K562 (cell line): ENCODE measurements at regions not wholly inside any gene's neighbourhood (a gene's known extent, or its start where the extent isn't known, plus 50 kb on each side); places are given as distances from the start of the nearest gene placed in this dataset.

ENCODE experiments used
- ATAC-seq: fragments of 200-7000 bp; cut with Tn5 transposase; 3 replicates; pipeline ENCODE4 v1.9.1; 2020; ENCODE audit warnings: moderate library complexity
- BruUV-seq: library from RNA; stranded (reverse); fragments of 400-500 nt; replicated peaks from 2 replicates; lab custom pipeline; 2021; lab: Mats Ljungman, UMichigan
- CTCF ChIA-PET: fragments of 300-600 bp; formaldehyde crosslinking; extraction: SDS; loops from one replicate; lab custom pipeline; 2021; ENCODE audit warnings: low intra/inter-chr PET ratio; lab: Yijun Ruan, JAX
- POLR2A ChIA-PET: fragments of 300-600, 350-650 bp; sonication (Branson Sonifier 250); formaldehyde crosslinking; extraction: SDS; loops from one replicate; lab custom pipeline; 2021; ENCODE audit warnings: antibody characterized with exemption, inconsistent platforms; lab: Yijun Ruan, JAX
- DNase-seq, 4 experiments: peaks; one replicate each; pipeline versions ENCODE4 v3.0.0 to v3.0.0-alpha.2; 2011 to 2018; ENCODE audit warnings: low spot score in 3 of 4, mixed read lengths in 3 of 4; ENCODE audit errors: extremely low read depth in 1 of 4
- FAIRE-seq: peaks from 2 replicates; lab custom pipeline; 2011; peaks lifted over from hg19 to GRCh38; lab: Jason Lieb, UNC
- H2AFZ ChIP-seq: 2 replicates; pipeline ENCODE4 v1.6.0; 2011; ENCODE audit warnings: low read depth, low read length, control low read depth, inconsistent platforms
- H3K27ac ChIP-seq: fragments of 200-600 bp; 3 replicates; pipeline ENCODE4 v1.8.0; 2011; ENCODE audit warnings: low read depth, mild to moderate bottlenecking, control low read depth, inconsistent platforms, low read length, moderate library complexity, mixed read lengths; ENCODE audit errors: extremely low read depth
- H3K27me3 ChIP-seq, 2 experiments: fragments of 300-600 bp in 1 of 2; 2 replicates in 1 of 2; 3 replicates in 1 of 2; pipeline versions ENCODE4 v1.6.0 to v1.8.0; 2011; ENCODE audit warnings: inconsistent platforms in 2 of 2, low read length in 2 of 2, mild to moderate bottlenecking in 1 of 2, mixed read lengths in 1 of 2, moderate library complexity in 1 of 2; ENCODE audit not compliant: control insufficient read depth in 2 of 2, insufficient read depth in 2 of 2
- H3K36me3 ChIP-seq: fragments of 300-600 bp; 3 replicates; pipeline ENCODE4 v1.8.0; 2011; ENCODE audit warnings: mild to moderate bottlenecking, low read length, inconsistent platforms; ENCODE audit not compliant: control insufficient read depth, insufficient read depth
- H3K4me1 ChIP-seq, 2 experiments: fragments of 200-600 bp in 1 of 2; replicated peaks in 1 of 2; 2 replicates in 1 of 2; 3 replicates in 1 of 2; pipeline versions ENCODE4 v1.5.1 to v1.8.0; 2011; ENCODE audit warnings: inconsistent platforms in 2 of 2, low read length in 2 of 2, mild to moderate bottlenecking in 1 of 2, mixed read lengths in 1 of 2, moderate library complexity in 1 of 2; ENCODE audit not compliant: control insufficient read depth in 2 of 2, insufficient read depth in 2 of 2
- H3K4me2 ChIP-seq: 2 replicates; pipeline ENCODE4 v1.6.1; 2011; ENCODE audit warnings: low read length, control low read depth, inconsistent platforms, mixed read lengths; ENCODE audit not compliant: insufficient read depth
- H3K4me3 ChIP-seq: fragments of 200-600 bp; sonication (generic), shearing (Covaris generic); 2 replicates; pipeline ENCODE4 v1.5.1; 2016; ENCODE audit warnings: control low read depth, inconsistent platforms
- H3K79me2 ChIP-seq: fragments of 200-600 bp; 3 replicates; pipeline ENCODE4 v1.8.0; 2011; ENCODE audit warnings: low read length, inconsistent platforms; ENCODE audit not compliant: control insufficient read depth, insufficient read depth
- H3K9ac ChIP-seq, 2 experiments: 2 replicates each; pipeline versions ENCODE4 v1.6.0 to v1.6.1; 2011; ENCODE audit warnings: low read depth in 2 of 2, low read length in 2 of 2, control low read depth in 1 of 2, inconsistent platforms in 1 of 2, mild to moderate bottlenecking in 1 of 2, mixed read lengths in 1 of 2; ENCODE audit not compliant: insufficient read depth in 1 of 2
- H3K9me1 ChIP-seq: one replicate; pipeline ENCODE4 v1.6.0; 2011; ENCODE audit warnings: inconsistent platforms, mild to moderate bottlenecking, low read length, moderate library complexity; ENCODE audit not compliant: control insufficient read depth, insufficient read depth
- H3K9me3 ChIP-seq: replicated peaks from 2 replicates; pipeline ENCODE4 v1.5.1; 2011; ENCODE audit warnings: low read depth, low read length, inconsistent platforms; ENCODE audit not compliant: control insufficient read depth, insufficient read depth
- H4K20me1 ChIP-seq: replicated peaks from 2 replicates; pipeline ENCODE4 v1.6.1; 2011; ENCODE audit warnings: low read length, inconsistent platforms, mixed read lengths; ENCODE audit not compliant: control insufficient read depth, insufficient read depth
- ARNT ChIP-seq, 2 experiments: fragments of 450-650 bp; IDR thresholded peaks; 2 replicates each; pipeline ENCODE4 v1.6.1; 2016; ENCODE audit warnings: mild to moderate bottlenecking in 1 of 2
- BHLHE40 ChIP-seq: IDR thresholded peaks from 2 replicates; pipeline ENCODE4 v1.6.1; 2011; ENCODE audit warnings: low read length, improper control_type of control experiment
- CBFB ChIP-seq: sonication (generic); formaldehyde crosslinking; IDR thresholded peaks from 2 replicates; pipeline ENCODE4 v1.4.0; 2020; ENCODE audit warnings: mild to moderate bottlenecking, missing genetic modification reagents
- CHD4 ChIP-seq: fragments of 200-600 bp; sonication (generic); IDR thresholded peaks from 3 replicates; pipeline ENCODE4 v1.6.1; 2012; ENCODE audit warnings: low read depth, mild to moderate bottlenecking, mixed read lengths, low read length, inconsistent platforms; ENCODE audit not compliant: insufficient read depth, insufficient replicate concordance, poor library complexity, severe bottlenecking
- FOXA1 ChIP-seq: fragments of 450-650 bp; IDR thresholded peaks from 2 replicates; pipeline ENCODE4 v1.6.1; 2016; ENCODE audit warnings: mild to moderate bottlenecking, borderline replicate concordance
- FOXM1 ChIP-seq, 2 experiments: fragments of 450-650 bp in 1 of 2; sonication (generic) in 1 of 2; formaldehyde crosslinking in 1 of 2; IDR thresholded peaks; 2 replicates each; pipeline versions ENCODE4 v1.6.1 to v1.9.0; 2017 to 2022; ENCODE audit warnings: low read depth in 2 of 2, mild to moderate bottlenecking in 2 of 2, missing genetic modification reagents in 1 of 2, moderate library complexity in 1 of 2
- NCOA2 ChIP-seq, 2 experiments: fragments of 450-650 bp; IDR thresholded peaks; 2 replicates each; pipeline ENCODE4 v1.6.1; 2018; ENCODE audit warnings: mild to moderate bottlenecking in 2 of 2, moderate library complexity in 1 of 2; ENCODE audit not compliant: partially characterized antibody in 2 of 2
- NFIC ChIP-seq: fragments of 450-650 bp; IDR thresholded peaks from 2 replicates; pipeline ENCODE4 v1.6.1; 2017; ENCODE audit warnings: mild to moderate bottlenecking, inconsistent platforms
- PHB ChIP-seq: fragments of 250-450 bp; sonication (Bioruptor Pico); IDR thresholded peaks from 2 replicates; pipeline ENCODE4 v1.5.0; 2021
- PML ChIP-seq: IDR thresholded peaks from 2 replicates; pipeline ENCODE4 v1.6.1; 2012; ENCODE audit warnings: low read length, inconsistent platforms
- RBM22 ChIP-seq: fragments of 200-400 bp; formaldehyde crosslinking; IDR thresholded peaks from 2 replicates; pipeline ENCODE4 v1.6.1; 2018; ENCODE audit warnings: low read length, low read depth; ENCODE audit not compliant: poor library complexity, severe bottlenecking
- SLC30A9 ChIP-seq: fragments of 250-450 bp; sonication (Bioruptor Pico); IDR thresholded peaks from 2 replicates; pipeline ENCODE4 v1.8.0; 2022; ENCODE audit warnings: mild to moderate bottlenecking, moderate library complexity
- TCF7L2 ChIP-seq: fragments of 150-350 bp; IDR thresholded peaks from 2 replicates; pipeline ENCODE4 v1.6.1; 2016; ENCODE audit warnings: low read depth, mild to moderate bottlenecking, low read length, moderate library complexity
- XRCC5 ChIP-seq: fragments of 200-400 bp; formaldehyde crosslinking; IDR thresholded peaks from 2 replicates; pipeline ENCODE4 v1.6.1; 2017; ENCODE audit warnings: low read depth, mild to moderate bottlenecking, low read length
- WGBS: fragments of 100-300 bp; shearing (Covaris generic); methylation state at CpG from one replicate; pipeline ENCODE4 v1.1.6; 2016; ENCODE audit warnings: low coverage, mixed read lengths; ENCODE audit not compliant: insufficient coverage; ENCODE audit errors: missing lambda C conversion rate; 5-methylcytosine and 5-hydroxymethylcytosine counted together
- in situ Hi-C: fragments of 300-500 bp; cut with MboI; formaldehyde crosslinking; loops from 4 replicates; pipeline ENCODE4 v1.15.0; 2018; ENCODE audit warnings: inconsistent platforms, mixed read lengths
- intact Hi-C: fragments of 100-400 bp; cut with micrococcal nuclease; formaldehyde crosslinking; loops from 2 replicates; pipeline ENCODE4 v1.14.2; 2022
- TF ChIP-seq, protein P1 (sequence below), 2 experiments: fragments of 450-650 bp; IDR thresholded peaks; 2 replicates each; pipeline ENCODE4 v1.6.1; 2018; ENCODE audit warnings: mild to moderate bottlenecking in 2 of 2, low read depth in 1 of 2; ENCODE audit not compliant: partially characterized antibody in 2 of 2

DNA sequence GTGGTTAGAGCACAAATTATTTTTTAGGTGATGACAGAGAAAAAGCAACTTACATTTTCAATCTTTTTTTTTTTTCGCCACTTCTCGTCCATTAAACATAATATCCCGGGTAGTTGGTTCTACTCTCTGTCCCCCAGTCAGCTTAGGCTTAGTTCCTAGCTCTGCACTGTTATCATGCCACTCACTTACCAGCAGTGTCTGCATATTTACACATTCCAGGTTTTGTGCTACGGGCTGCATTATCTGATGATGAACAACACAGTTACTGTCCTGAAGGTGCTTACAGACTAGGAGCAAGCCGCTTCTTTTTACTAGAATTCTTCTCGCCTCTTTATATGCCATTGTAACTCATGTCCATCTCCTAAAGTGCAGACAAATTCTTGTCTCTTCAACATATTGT lies 121.8 kb upstream of the NPVF start (continued):
- TF ChIP-seq CHD4 = no peak
- no peak for TF ChIP-seq NCOA2 (IDR thresholded peaks at IDR 0.05; ENCODE audit: partially characterized antibody in 2 of 2)
- TF ChIP-seq RBM22 = no peak

DNA sequence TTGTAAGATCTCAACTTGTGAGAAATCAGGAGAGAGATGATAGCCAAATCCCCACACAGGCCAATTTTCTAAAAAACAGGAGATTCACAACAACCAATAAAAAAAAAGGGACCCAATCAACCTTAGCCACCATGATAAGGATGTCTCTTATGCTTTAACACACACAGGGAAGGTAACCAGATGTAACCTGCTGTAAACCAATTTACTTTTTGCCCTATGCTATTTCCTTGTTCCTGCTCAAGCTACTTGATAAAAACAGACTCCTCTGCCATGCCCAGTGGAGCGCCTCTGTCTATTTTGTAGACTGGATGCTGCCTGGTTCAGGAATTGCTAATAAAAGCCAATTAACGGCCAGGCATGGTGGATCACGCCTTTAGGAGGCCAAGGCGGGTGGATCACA lies 123.5 kb upstream of the NPVF start:
- Histone ChIP-seq H3K36me3 (no peaks in the 10 kb centered on the region), H3K9me3 (no peaks in the 10 kb centered on the region), H3K9me1 (no peaks in the 10 kb centered on the region), H3K9ac (no peak overlapping the region), H3K4me2 (no peak overlapping the region), H3K27me3 (no peaks in the 10 kb centered on the region; a peak in 3 of 5 replicates), H4K20me1 (no peaks in the 10 kb centered on the region), H3K4me1 (no peaks in the 10 kb centered on the region), H3K4me3 (no peak overlapping the region), H3K27ac (no peak overlapping the region), H3K79me2 (no peaks in the 10 kb centered on the region), H2AFZ (no peak overlapping the region)
- ChIA-PET CTCF (no interaction called here), POLR2A (interaction anchor here (0.5 kb wide), 1 partner anchor 201 kb away, joined by 3 read pairs; no protein-coding TSS in a partner anchor)
- FAIRE-seq (no peak), ATAC-seq (no peak), DNase-seq (no peak)
- in situ Hi-C loops (no loop called here), intact Hi-C loops (no loop called here)
- no TSS peak for BruUV-seq
- WGBS = 1% methylated on average over 4 of the region's 4 CpGs
- TF ChIP-seq PHB (no peak), CBFB (CRISPR knock-in tag) (no peak), TCF7L2 (no peak), BHLHE40 (no peak), SLC30A9 (CRISPR knock-in tag) (no peak), ARNT (IDR thresholded peaks at IDR 0.05) (no peak), PML (no peak), FOXA1 (no peak), FOXM1 (IDR thresholded peaks at IDR 0.05; ENCODE audit: low read depth) (no peak), FOXM1 (CRISPR knock-in tag; IDR thresholded peaks at IDR 0.05; ENCODE audit: low read depth) (no peak), XRCC5 (no peak), NFIC (no peak)
- TF ChIP-seq, protein P1, sequence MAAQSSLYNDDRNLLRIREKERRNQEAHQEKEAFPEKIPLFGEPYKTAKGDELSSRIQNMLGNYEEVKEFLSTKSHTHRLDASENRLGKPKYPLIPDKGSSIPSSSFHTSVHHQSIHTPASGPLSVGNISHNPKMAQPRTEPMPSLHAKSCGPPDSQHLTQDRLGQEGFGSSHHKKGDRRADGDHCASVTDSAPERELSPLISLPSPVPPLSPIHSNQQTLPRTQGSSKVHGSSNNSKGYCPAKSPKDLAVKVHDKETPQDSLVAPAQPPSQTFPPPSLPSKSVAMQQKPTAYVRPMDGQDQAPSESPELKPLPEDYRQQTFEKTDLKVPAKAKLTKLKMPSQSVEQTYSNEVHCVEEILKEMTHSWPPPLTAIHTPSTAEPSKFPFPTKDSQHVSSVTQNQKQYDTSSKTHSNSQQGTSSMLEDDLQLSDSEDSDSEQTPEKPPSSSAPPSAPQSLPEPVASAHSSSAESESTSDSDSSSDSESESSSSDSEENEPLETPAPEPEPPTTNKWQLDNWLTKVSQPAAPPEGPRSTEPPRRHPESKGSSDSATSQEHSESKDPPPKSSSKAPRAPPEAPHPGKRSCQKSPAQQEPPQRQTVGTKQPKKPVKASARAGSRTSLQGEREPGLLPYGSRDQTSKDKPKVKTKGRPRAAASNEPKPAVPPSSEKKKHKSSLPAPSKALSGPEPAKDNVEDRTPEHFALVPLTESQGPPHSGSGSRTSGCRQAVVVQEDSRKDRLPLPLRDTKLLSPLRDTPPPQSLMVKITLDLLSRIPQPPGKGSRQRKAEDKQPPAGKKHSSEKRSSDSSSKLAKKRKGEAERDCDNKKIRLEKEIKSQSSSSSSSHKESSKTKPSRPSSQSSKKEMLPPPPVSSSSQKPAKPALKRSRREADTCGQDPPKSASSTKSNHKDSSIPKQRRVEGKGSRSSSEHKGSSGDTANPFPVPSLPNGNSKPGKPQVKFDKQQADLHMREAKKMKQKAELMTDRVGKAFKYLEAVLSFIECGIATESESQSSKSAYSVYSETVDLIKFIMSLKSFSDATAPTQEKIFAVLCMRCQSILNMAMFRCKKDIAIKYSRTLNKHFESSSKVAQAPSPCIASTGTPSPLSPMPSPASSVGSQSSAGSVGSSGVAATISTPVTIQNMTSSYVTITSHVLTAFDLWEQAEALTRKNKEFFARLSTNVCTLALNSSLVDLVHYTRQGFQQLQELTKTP (IDR thresholded peaks at IDR 0.05; ENCODE audit: low read depth in 1 of 2, partially characterized antibody in 2 of 2) = no peak
